ENCODE measurements at regions not wholly inside any gene's neighbourhood (a gene's known extent, or its start where the extent isn't known, plus 50 kb on each side); places are given as distances from the start of the nearest gene placed in this dataset.

DNA sequence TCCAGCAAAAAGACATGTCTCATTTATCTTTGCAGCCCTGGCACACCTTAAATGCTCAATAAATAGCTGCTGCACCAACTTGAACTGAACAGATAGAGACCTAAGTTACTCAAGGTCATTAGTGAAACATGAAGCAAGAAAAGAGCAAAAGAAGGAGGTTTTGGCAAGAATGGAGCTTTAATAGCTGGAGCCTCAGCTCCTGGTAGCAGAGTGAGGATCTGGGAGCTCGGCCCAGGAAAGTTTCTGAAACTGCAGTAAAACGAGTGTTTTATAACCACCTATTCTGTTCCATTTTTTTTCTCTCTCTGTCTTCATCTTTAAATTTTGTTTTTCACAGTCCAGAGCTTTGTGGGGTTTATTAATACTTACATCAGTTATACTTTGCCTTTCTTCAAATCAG is 207.5 kb downstream of the SETD4 start:
- no peaks in the 10 kb centered on the region for H3K79me2 ChIP-seq (ENCODE audit: control insufficient read depth, low read length)
- H3K4me2 ChIP-seq (ENCODE audit: low read length): no peak overlapping the region
- H3K27ac ChIP-seq (ENCODE audit: low read depth, low read length): no peak overlapping the region
- no peaks in the 10 kb centered on the region for H3K9me2 ChIP-seq (replicated peaks; ENCODE audit: control insufficient read depth, low read length)
- no peaks in the 10 kb centered on the region for H4K20me1 ChIP-seq (ENCODE audit: control insufficient read depth, insufficient read depth, low read depth, low read length)
- no peaks in the 10 kb centered on the region for H3K36me3 ChIP-seq (ENCODE audit: control insufficient read depth, low read length)
- peaks cover 12% of the 10 kb centered on the region; the same call in 1 of the 2 replicates for H3K27me3 ChIP-seq (ENCODE audit: control insufficient read depth, low read length)
- no peak overlapping the region for H3K4me3 ChIP-seq (ENCODE audit: low read length)
- H3K4me1 ChIP-seq (ENCODE audit: control insufficient read depth, low read length): no peaks in the 10 kb centered on the region
- no peaks in the 10 kb centered on the region for H3F3A ChIP-seq (ENCODE audit: control insufficient read depth, insufficient read depth)
- TF ChIP-seq, protein P1, sequence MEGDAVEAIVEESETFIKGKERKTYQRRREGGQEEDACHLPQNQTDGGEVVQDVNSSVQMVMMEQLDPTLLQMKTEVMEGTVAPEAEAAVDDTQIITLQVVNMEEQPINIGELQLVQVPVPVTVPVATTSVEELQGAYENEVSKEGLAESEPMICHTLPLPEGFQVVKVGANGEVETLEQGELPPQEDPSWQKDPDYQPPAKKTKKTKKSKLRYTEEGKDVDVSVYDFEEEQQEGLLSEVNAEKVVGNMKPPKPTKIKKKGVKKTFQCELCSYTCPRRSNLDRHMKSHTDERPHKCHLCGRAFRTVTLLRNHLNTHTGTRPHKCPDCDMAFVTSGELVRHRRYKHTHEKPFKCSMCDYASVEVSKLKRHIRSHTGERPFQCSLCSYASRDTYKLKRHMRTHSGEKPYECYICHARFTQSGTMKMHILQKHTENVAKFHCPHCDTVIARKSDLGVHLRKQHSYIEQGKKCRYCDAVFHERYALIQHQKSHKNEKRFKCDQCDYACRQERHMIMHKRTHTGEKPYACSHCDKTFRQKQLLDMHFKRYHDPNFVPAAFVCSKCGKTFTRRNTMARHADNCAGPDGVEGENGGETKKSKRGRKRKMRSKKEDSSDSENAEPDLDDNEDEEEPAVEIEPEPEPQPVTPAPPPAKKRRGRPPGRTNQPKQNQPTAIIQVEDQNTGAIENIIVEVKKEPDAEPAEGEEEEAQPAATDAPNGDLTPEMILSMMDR (IDR thresholded peaks at IDR 0.05; ENCODE audit: low read depth, low read length, poor library complexity, severe bottlenecking): no peak
- TF ChIP-seq EZH2phosphoT487 (IDR thresholded peaks at IDR 0.05; ENCODE audit: borderline replicate concordance, low read length): no peak
- H3K9me3 ChIP-seq (ENCODE audit: control insufficient read depth, insufficient read depth, low read length): no peaks in the 10 kb centered on the region

DNA sequence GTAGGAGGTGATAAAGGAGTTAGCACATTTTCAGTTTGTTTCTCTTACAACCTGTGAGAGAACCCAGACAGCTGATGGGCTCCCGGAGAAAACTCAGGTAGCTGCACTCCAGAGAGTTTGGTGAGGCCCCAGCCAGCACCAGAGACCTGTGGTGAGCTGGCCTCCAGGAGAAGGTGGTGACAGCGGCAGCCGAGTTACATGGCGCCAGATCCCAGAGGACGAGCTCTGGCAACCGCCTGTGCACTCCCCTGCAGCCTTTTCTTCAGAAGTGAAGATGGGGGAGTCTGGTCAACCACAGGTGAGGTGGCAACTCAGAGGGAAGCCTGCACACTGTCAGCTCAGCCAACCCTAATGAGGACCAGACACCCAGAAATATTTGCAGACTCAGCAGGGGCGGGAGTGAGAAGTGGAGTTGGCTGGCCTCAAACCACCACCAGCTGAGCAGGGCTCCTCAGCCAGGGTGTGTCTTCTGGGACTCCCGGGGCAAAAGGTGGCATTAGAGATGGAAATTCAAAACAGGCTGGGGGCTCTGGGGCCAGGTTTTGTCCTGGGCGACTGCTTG is 209.7 kb downstream of the SETD4 start:
- Histone ChIP-seq H3K9me3 (ENCODE audit: control insufficient read depth, insufficient read depth, low read length) (no peaks in the 10 kb centered on the region), H3K4me1 (ENCODE audit: control insufficient read depth, low read length) (no peaks in the 10 kb centered on the region), H4K20me1 (ENCODE audit: control insufficient read depth, insufficient read depth, low read depth, low read length) (no peaks in the 10 kb centered on the region), H3K27ac (ENCODE audit: low read depth, low read length) (no peak overlapping the region), H3K4me2 (ENCODE audit: low read length) (no peak overlapping the region), H3K27me3 (ENCODE audit: control insufficient read depth, low read length) (peaks cover 12% of the 10 kb centered on the region; the same call in 1 of the 2 replicates), H3K36me3 (ENCODE audit: control insufficient read depth, low read length) (no peaks in the 10 kb centered on the region), H3K79me2 (ENCODE audit: control insufficient read depth, low read length) (no peaks in the 10 kb centered on the region), H3K4me3 (ENCODE audit: low read length) (no peak overlapping the region), H3K9me2 (replicated peaks; ENCODE audit: control insufficient read depth, low read length) (no peaks in the 10 kb centered on the region), H3F3A (ENCODE audit: control insufficient read depth, insufficient read depth) (no peaks in the 10 kb centered on the region)
- TF ChIP-seq EZH2phosphoT487 (IDR thresholded peaks at IDR 0.05; ENCODE audit: borderline replicate concordance, low read length): no peak
- TF ChIP-seq, protein P1 (IDR thresholded peaks at IDR 0.05; ENCODE audit: low read depth, low read length, poor library complexity, severe bottlenecking): no peak

DNA sequence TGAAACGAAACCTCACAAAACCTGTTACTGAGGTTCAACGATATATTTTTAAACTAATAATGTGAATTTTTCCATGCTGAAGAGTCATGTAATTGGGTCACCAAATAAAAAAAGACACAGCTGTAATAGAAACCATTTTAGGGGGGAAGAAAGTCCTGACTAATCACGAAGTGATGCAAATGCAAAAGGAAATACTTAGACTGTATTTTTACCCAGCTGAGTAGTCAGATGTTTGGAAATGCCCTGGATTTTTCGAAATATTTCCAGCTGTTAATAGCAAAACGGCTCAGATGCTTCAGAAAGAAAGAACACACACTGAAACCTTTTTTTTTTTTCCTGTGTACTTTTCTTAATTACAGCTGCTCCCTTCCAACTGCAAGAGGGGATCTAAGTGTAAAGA is 210.3 kb downstream of the SETD4 start:
- Histone ChIP-seq H3K79me2 (ENCODE audit: control insufficient read depth, low read length) (no peaks in the 10 kb centered on the region), H3K27me3 (ENCODE audit: control insufficient read depth, low read length) (peaks cover 12% of the 10 kb centered on the region; the same call in 1 of the 2 replicates), H3K27ac (ENCODE audit: low read depth, low read length) (no peak overlapping the region), H3K9me2 (replicated peaks; ENCODE audit: control insufficient read depth, low read length) (no peaks in the 10 kb centered on the region), H4K20me1 (ENCODE audit: control insufficient read depth, insufficient read depth, low read depth, low read length) (no peaks in the 10 kb centered on the region), H3K4me1 (ENCODE audit: control insufficient read depth, low read length) (no peaks in the 10 kb centered on the region), H3F3A (ENCODE audit: control insufficient read depth, insufficient read depth) (no peaks in the 10 kb centered on the region), H3K9me3 (ENCODE audit: control insufficient read depth, insufficient read depth, low read length) (no peaks in the 10 kb centered on the region), H3K36me3 (ENCODE audit: control insufficient read depth, low read length) (no peaks in the 10 kb centered on the region), H3K4me2 (ENCODE audit: low read length) (no peak overlapping the region), H3K4me3 (ENCODE audit: low read length) (no peak overlapping the region)
- no peak for TF ChIP-seq EZH2phosphoT487 (IDR thresholded peaks at IDR 0.05; ENCODE audit: borderline replicate concordance, low read length)
- TF ChIP-seq, protein P1 (IDR thresholded peaks at IDR 0.05; ENCODE audit: low read depth, low read length, poor library complexity, severe bottlenecking): no peak

Data from DOHH2 (cell line).